ENCODE measurements at regions not wholly inside any gene's neighbourhood (a gene's known extent, or its start where the extent isn't known, plus 50 kb on each side); places are given as distances from the start of the nearest gene placed in this dataset.

DNA sequence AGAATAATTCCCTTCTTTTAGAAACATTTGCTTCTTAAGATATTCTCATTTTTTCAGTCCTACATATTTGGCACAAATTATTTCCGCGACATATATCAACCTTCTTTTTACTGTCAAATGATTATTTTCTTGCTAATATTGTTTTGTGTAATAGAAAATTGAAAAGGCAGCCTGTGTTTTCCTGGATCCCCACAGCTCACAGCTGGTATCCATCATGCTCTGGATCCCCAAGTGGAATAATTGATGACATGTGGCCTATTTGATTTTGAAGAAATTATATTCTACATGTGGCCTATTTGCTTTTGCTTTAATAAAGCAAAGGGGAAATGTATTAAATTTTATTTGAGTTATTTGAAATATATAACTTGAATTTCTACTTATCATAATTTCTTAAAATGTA, 199.4 kb upstream of the LUZP2 start:
- H3K27ac Mint-ChIP-seq, result no peak overlapping the region
- no peaks in the 10 kb centered on the region for H3K36me3 Mint-ChIP-seq
- no peak for DNase-seq (ENCODE audit: low spot score in 2 of 2)
- H3K4me3 Mint-ChIP-seq, result no peak overlapping the region
- no peak for ATAC-seq
- no peaks in the 10 kb centered on the region for H3K4me1 Mint-ChIP-seq
- H3K9me3 Mint-ChIP-seq, result peaks cover 11% of the 10 kb centered on the region

DNA sequence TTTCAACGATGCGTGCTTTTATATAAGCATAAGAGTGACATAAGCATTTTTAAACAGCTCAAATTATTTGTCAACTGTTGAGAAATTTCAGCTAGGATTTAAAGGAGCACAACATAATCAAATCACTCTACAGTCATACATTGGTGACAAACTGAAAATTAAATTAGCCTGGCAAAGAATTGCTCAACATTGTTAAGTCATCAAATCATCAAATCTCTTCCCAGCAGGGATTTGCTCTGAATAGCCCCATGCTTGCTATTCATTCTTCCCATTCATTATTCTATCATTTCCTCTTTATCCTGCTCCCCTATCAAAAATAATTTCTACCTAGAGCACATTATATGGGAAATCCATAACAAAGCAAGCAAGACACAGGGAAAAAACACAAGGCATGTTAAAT, 198.7 kb upstream of the LUZP2 start:
- no peak for DNase-seq (ENCODE audit: low spot score in 2 of 2)
- Mint-ChIP-seq H3K27ac (no peak overlapping the region), H3K4me1 (no peaks in the 10 kb centered on the region), H3K4me3 (no peak overlapping the region), H3K36me3 (no peaks in the 10 kb centered on the region), H3K9me3 (peaks cover 8% of the 10 kb centered on the region)
- no peak for ATAC-seq

DNA sequence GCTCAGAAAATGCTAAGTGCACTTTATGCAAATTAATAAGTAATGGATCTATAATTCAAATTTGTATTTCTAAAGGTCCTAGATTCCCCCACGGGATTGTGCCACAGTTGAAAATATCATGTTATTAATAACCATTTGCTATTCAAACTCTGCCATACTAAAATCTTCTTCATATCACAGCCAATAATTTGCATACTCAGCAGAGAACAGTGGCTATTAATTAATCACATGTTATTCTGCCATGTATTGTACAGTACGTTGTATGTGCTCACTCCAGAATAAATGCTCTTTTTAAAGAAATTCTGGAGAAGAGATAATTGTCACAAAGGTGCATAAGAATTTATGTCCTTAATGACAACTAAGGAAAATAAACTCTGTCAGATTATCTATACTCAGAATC, 184.9 kb upstream of the LUZP2 start:
- H3K4me3 Mint-ChIP-seq, result no peak overlapping the region
- H3K27ac Mint-ChIP-seq, result no peak overlapping the region
- DNase-seq (ENCODE audit: low spot score in 2 of 2) (no peak), ATAC-seq (no peak)
- peaks cover 19% of the 10 kb centered on the region for H3K9me3 Mint-ChIP-seq
- no peaks in the 10 kb centered on the region for H3K36me3 Mint-ChIP-seq
- no peaks in the 10 kb centered on the region for H3K4me1 Mint-ChIP-seq

DNA sequence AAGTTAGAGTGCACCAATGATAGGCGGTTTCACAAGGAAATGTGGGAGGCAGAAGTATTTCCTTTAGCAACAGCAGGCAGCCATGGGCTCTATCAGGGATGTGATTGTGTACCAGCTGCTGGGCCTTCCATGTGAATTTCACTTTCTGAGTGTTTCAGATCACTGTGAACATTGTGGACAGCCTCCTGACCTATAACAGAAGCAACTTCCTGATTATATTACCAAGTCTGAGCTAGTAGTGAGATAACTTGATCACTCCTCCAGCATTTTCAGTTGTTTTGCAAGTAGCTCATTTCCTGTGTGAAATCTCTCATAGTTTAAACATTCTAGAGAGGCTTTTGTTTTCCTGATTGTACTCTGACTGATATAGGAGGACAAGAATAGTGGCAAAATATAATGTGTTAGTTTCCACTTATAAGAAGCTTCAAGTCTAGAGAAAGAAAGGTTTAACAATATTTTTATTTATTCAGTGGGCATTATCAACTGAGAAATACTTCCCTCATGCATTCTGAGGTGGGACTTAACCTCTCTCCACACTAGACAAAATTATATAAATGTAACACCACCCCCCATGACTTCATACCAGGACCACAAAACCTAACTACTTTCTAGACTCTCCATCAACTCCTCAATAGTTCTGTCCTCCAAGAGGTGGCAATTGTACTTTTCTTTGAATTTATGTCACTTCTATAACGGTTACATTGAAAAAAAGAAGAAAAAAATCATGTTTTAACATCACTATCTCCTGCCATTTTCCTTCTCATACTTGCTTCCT, 184.2 kb upstream of the LUZP2 start:
- no peaks in the 10 kb centered on the region for H3K4me1 Mint-ChIP-seq
- DNase-seq (ENCODE audit: low spot score in 2 of 2), result no peak
- peak; percentile 73 for ATAC-seq
- H3K4me3 Mint-ChIP-seq, result no peak overlapping the region
- peaks cover 23% of the 10 kb centered on the region for H3K9me3 Mint-ChIP-seq
- H3K27ac Mint-ChIP-seq, result no peak overlapping the region
- H3K36me3 Mint-ChIP-seq, result no peaks in the 10 kb centered on the region

DNA sequence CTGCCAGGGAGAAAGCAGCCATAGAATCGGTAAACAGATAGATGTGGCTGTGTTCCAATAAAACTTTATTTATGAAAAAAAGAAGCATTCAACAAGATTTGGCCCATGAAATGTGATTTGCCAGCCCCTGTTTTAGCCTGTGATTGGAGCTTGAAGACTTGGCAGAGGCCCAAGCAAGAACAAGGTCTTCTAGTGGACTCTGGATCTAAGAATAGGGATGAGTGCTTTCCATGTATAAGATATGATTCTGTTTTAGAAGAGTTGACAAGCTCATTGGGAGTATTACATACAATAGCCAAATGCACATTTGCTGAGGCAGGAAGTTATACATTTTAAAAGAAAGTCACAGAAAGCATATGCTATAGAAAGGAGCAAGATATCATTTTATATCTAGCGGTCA, 175.6 kb upstream of the LUZP2 start:
- Mint-ChIP-seq H3K9me3 (peaks cover 27% of the 10 kb centered on the region), H3K4me1 (no peaks in the 10 kb centered on the region), H3K4me3 (no peak overlapping the region), H3K36me3 (no peaks in the 10 kb centered on the region), H3K27ac (no peak overlapping the region)
- ATAC-seq, result no peak
- DNase-seq (ENCODE audit: low spot score in 2 of 2), result no peak

DNA sequence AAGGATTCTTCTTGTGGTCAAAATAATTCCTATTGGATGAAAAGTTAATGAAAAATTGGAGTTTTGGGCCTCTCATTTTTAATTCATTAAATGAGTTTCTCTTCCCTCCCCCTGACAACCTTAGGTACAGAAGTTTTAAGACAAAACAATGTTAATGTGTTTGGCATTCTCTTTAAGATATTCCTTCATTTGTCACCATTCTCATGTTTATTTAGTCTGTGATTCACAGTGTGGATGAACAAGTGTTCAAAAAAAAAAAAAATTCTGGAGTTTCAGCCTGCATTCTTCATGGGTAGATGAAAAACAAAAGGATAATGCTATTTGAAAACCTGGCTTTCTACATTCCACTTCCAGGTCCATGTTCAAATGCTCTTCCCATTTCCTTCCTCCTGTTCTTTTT, 172.6 kb upstream of the LUZP2 start:
- Mint-ChIP-seq H3K4me1 (no peaks in the 10 kb centered on the region), H3K36me3 (no peaks in the 10 kb centered on the region), H3K27ac (no peak overlapping the region), H3K4me3 (no peak overlapping the region), H3K9me3 (peaks cover 10% of the 10 kb centered on the region)
- ATAC-seq, result no peak
- DNase-seq (ENCODE audit: low spot score in 2 of 2), result no peak

DNA sequence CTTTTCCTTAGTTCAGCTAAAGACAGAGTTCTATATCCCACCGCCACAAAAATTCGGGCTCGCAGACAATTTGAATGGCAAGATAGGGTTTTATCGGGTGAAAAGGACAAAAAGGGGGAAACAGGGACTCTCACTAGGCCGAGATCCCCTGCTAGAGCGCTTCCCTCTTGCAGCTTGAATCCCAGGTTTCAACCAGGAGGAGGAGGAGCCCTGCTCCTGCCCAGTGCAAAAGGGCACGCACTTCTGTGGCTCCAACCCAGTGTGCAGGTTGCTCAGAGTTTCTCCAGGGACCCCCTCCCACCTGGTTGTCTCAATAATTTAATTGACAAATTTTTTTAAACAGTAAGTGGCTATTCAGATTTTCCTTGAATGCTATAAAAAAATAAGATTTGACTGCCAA, 152.6 kb upstream of the LUZP2 start:
- H3K4me3 Mint-ChIP-seq, result no peak overlapping the region
- no peaks in the 10 kb centered on the region for H3K36me3 Mint-ChIP-seq
- no peaks in the 10 kb centered on the region for H3K4me1 Mint-ChIP-seq
- no peak for DNase-seq (ENCODE audit: low spot score in 2 of 2)
- ATAC-seq, result no peak
- H3K9me3 Mint-ChIP-seq, result peaks cover 5% of the 10 kb centered on the region
- no peak overlapping the region for H3K27ac Mint-ChIP-seq

DNA sequence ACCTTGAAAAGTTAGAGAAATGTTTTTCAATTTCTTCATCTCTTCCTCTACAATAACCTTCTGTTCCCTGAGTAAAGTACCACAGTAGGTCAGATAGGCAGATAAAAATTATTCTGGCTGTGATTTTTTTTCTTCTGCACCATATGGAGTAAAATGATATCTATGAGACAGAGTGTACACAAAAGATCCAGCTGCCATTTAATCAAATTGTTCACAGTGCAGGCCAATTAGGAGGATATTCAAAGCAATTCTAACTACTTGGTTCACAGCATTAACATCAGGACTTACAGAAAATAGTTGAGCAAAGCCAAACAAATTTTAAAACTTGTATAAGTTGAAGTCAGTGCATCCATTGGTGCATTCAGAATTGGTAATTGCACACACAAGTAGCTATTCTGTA, 147.9 kb upstream of the LUZP2 start:
- no peak for ATAC-seq
- H3K4me1 Mint-ChIP-seq, result no peaks in the 10 kb centered on the region
- no peaks in the 10 kb centered on the region for H3K36me3 Mint-ChIP-seq
- no peak overlapping the region for H3K4me3 Mint-ChIP-seq
- peaks cover 7% of the 10 kb centered on the region for H3K9me3 Mint-ChIP-seq
- H3K27ac Mint-ChIP-seq, result no peak overlapping the region
- no peak for DNase-seq (ENCODE audit: low spot score in 2 of 2)

DNA sequence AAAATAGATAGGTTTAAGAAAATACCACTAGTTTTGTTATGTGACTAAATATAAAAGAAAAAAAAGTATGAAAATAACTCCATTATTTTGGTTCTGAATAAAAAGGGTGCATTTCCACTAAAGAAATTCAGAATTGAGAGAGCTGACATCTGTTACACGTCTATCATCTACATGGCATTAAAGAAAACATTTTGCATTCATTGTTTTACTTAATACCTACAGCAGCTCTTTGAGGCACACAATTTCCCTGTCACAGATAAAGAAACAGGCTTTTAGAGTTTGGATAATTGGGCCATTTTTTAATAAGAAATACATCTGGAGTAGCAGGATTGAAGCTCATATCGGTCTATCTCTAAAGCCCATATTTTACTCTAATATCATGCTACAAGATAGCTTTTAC, 145.7 kb upstream of the LUZP2 start:
- Mint-ChIP-seq H3K4me1 (no peaks in the 10 kb centered on the region), H3K9me3 (peaks cover 7% of the 10 kb centered on the region)

DNA sequence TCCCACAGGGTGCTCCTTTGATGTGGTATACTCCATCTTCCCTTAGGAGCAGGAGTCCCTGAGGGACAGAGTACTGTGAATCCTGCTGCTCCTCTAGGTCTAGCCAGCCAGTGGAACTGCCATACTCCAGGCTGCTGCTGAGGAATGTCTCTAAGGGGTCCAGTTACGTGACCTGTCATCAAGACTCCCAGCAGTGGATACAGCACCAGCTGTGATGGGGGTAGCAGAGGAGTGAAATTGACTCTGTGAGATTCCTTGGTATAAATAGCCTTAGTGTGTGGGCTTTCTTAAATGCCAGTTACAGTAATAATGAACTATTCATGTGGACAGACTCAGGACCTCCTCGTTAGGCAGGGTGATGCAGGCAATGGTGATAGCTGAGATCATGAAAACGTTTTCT, 140.4 kb upstream of the LUZP2 start:
- no peak for DNase-seq (ENCODE audit: low spot score in 2 of 2)
- H3K36me3 Mint-ChIP-seq, result no peaks in the 10 kb centered on the region
- H3K27ac Mint-ChIP-seq, result no peak overlapping the region
- peaks cover 11% of the 10 kb centered on the region for H3K4me1 Mint-ChIP-seq
- H3K4me3 Mint-ChIP-seq, result no peak overlapping the region
- no peak for ATAC-seq
- H3K9me3 Mint-ChIP-seq, result no peaks in the 10 kb centered on the region

More for the DNA sequence above, 145.7 kb upstream of the LUZP2 start:
- DNase-seq (ENCODE audit: low spot score in 2 of 2) (no peak), ATAC-seq (no peak)
- no peak overlapping the region for H3K4me3 Mint-ChIP-seq
- H3K36me3 Mint-ChIP-seq, result no peaks in the 10 kb centered on the region
- H3K27ac Mint-ChIP-seq, result no peak overlapping the region

DNA sequence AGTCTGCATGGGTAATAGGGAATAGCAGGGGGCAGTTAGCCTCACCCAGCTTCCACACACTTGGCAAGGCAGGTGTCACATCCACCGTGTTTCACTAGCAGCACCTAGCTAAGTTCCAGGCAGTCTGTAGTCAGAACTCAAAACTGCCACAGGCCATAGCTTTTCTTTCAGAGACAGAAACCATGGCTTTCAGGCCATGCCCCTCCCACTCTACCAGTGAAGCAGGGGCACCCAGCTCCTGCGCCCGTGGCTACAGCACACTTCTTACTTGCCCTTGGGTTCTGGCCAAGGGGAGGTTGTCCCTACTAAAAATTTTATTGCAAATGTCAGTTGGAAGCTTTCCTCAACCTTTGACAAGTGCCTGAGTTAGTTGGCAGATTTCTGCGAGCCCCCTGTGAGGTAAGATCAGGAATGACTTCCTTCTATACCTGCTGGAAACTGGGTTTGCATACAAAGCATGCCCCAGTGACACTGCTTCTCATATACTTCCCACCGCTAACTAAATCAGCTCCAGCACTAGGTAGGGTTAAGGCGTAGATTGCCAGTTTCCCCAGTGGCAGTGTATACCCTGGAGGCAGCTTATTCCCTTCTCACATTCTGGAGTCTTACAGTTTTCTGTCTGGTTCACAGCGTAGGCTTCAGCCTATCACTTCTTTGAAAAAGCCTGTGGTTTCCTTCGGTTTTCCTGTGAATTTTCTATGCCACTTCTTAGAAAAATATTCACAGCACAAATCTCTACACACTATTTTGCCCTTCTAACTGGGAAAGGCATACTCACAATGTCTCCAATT, 139.0 kb upstream of the LUZP2 start:
- Mint-ChIP-seq H3K36me3 (no peaks in the 10 kb centered on the region), H3K4me1 (peaks cover 11% of the 10 kb centered on the region), H3K9me3 (peaks cover 2% of the 10 kb centered on the region), H3K27ac (no peak overlapping the region), H3K4me3 (no peak overlapping the region)
- DNase-seq (ENCODE audit: low spot score in 2 of 2) (no peak), ATAC-seq (peak; percentile 70)

DNA sequence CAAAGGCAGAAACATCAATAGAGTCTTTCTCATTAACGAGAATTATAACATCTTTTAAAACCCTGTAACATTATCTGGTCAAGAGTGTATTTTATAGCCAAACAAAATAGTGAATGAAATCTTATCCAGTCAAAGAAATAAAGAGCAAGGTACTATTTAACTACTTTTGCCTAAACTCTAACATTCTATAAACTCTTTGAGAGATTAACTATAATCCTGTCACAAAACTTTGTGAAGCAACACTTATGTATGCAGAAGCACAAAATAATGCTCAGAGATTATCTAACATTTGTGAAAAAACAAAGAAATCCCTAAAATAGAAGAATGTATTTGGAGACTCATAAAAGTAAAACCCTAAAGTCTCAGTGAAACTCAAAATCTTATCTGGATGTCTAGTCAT, 124.4 kb upstream of the LUZP2 start:
- no peaks in the 10 kb centered on the region for H3K36me3 Mint-ChIP-seq
- peaks cover 8% of the 10 kb centered on the region for H3K9me3 Mint-ChIP-seq
- no peak overlapping the region for H3K27ac Mint-ChIP-seq
- DNase-seq (ENCODE audit: low spot score in 2 of 2), result no peak
- no peak overlapping the region for H3K4me3 Mint-ChIP-seq
- no peak for ATAC-seq
- H3K4me1 Mint-ChIP-seq, result no peaks in the 10 kb centered on the region

DNA sequence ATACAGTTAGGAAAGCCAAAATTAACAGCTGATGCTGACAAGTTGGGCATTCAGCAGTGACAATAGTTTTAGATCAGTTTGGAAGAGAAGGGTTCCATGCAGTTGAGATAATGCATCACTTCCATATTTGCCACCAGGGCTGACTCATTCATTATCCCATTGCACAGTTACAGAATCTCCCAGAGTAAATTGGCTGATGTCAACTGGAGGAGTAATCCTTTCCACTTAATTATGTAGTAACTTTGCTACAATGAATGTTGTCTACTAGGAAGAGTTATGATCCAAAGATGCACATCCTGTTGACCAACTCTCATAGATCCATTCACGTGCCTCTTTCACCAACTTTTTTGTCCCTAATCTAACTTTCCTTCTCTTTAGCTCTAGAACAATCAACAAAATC, 123.3 kb upstream of the LUZP2 start:
- no peaks in the 10 kb centered on the region for H3K4me1 Mint-ChIP-seq
- no peak overlapping the region for H3K4me3 Mint-ChIP-seq
- H3K36me3 Mint-ChIP-seq, result no peaks in the 10 kb centered on the region
- DNase-seq (ENCODE audit: low spot score in 2 of 2) (no peak), ATAC-seq (no peak)
- peaks cover 12% of the 10 kb centered on the region for H3K9me3 Mint-ChIP-seq
- H3K27ac Mint-ChIP-seq, result no peak overlapping the region

DNA sequence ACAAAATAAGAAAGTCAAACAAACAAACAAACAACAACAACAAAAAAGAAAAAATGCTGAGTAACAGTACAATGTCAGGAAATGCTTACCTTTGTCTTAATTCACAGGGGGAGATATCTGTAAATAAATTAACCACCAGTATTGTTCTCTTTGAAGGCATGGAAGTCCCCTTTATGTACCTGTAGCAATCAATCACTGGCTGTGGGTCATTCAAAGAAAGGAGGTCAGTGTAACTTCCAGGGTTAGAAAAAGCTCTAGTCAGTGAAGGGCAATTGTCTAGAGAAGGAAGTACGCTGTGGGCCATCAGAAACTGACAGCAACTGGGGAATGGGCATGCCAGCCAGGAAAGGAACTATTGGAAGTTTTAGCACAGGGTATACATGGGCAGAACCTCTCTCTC, 121.5 kb upstream of the LUZP2 start:
- no peak overlapping the region for H3K4me3 Mint-ChIP-seq
- DNase-seq (ENCODE audit: low spot score in 2 of 2) (no peak), ATAC-seq (no peak)
- no peaks in the 10 kb centered on the region for H3K4me1 Mint-ChIP-seq
- H3K36me3 Mint-ChIP-seq, result no peaks in the 10 kb centered on the region
- no peak overlapping the region for H3K27ac Mint-ChIP-seq
- peaks cover 12% of the 10 kb centered on the region for H3K9me3 Mint-ChIP-seq

DNA sequence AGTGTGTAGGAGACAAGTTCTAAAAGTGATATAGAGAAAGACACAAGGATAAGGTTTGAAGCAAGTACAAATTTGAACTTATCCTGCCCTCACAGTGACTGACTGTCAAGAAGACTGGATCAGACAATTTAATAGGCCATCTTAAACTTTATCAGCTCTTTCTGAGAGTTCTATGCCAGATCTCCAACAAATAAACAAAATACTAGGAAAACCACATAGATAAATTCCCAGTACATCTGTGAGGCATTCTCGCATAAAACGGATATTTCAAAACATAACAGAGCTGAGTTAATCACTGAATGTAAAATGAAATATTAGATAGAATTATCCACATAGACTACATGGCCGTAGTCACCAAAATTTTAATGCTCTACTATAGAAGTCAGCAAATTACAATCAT, 120.9 kb upstream of the LUZP2 start:
- Mint-ChIP-seq H3K4me1 (no peaks in the 10 kb centered on the region), H3K9me3 (peaks cover 12% of the 10 kb centered on the region), H3K27ac (no peak overlapping the region), H3K4me3 (no peak overlapping the region), H3K36me3 (no peaks in the 10 kb centered on the region)
- no peak for DNase-seq (ENCODE audit: low spot score in 2 of 2)
- ATAC-seq, result no peak

DNA sequence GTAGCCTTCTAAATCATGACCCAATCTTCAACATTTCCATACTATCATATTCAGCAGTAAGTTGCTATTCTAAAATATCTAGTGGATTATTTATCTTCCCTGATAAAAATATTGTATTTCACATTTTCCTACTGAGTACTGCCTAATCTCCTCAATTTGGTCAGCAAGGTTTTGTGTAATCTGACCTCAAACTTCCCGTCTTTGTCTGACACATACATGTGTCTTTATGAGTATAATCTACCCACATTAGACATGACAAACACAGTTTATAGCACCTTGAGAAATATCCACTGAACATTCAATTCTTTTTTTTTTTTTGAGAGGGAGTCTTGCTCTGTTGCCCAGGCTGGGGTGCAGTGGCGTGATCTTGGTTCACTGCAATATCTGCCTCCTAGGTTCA, 113.7 kb upstream of the LUZP2 start:
- H3K4me1 Mint-ChIP-seq, result no peaks in the 10 kb centered on the region
- peak; percentile 61 for ATAC-seq
- H3K9me3 Mint-ChIP-seq, result peaks cover 2% of the 10 kb centered on the region
- H3K36me3 Mint-ChIP-seq, result no peaks in the 10 kb centered on the region
- H3K4me3 Mint-ChIP-seq, result no peak overlapping the region
- no peak for DNase-seq (ENCODE audit: low spot score in 2 of 2)
- no peak overlapping the region for H3K27ac Mint-ChIP-seq
